Stimulated activated naive B cell treated with anti-CD40 and anti-IgM and Interleukin-4, amounts not matched to agents 10 μg/mL and 1 μg/mL and 100 μg/mL, for 72 hours (primary cell): ENCODE measurements at regions not wholly inside any gene's neighbourhood (a gene's known extent, or its start where the extent isn't known, plus 50 kb on each side); places are given as distances from the start of the nearest gene placed in this dataset.

Source experiments
- ATAC-seq, 2 donors: fragments of 150-1000 bp; cut with Tn5 transposase; replicated peaks; 2 replicates each; pipeline ENCODE4 v1.10.0; 2021; ENCODE audit warnings: moderate library complexity in 1 of 2
- DNase-seq: peaks from one replicate; pipeline ENCODE4 v3.0.0; 2021
- H3K27ac Mint-ChIP-seq: one replicate; pipeline ENCODE4 v1.8.0; 2022; ENCODE audit warnings: mild to moderate bottlenecking, mixed read lengths
- H3K27me3 Mint-ChIP-seq, 2 donors: one replicate each; pipeline ENCODE4 v1.8.0; 2022; ENCODE audit warnings: mixed read lengths in 2 of 2
- H3K36me3 Mint-ChIP-seq, 2 donors: one replicate each; pipeline ENCODE4 v1.8.0; 2022; ENCODE audit warnings: mixed read lengths in 2 of 2, mild to moderate bottlenecking in 1 of 2
- H3K4me1 Mint-ChIP-seq, 2 donors: one replicate each; pipeline ENCODE4 v1.8.0; 2022; ENCODE audit warnings: mixed read lengths in 2 of 2, mild to moderate bottlenecking in 1 of 2
- H3K4me3 Mint-ChIP-seq, 2 donors: one replicate each; pipeline ENCODE4 v1.8.0; 2022; ENCODE audit warnings: mild to moderate bottlenecking in 2 of 2, mixed read lengths in 2 of 2, moderate library complexity in 1 of 2
- H3K9me3 Mint-ChIP-seq, 2 donors: one replicate each; pipeline ENCODE4 v1.8.0; 2022; ENCODE audit warnings: mixed read lengths in 2 of 2, mild to moderate bottlenecking in 1 of 2

- Mint-ChIP-seq H3K27ac (no peak overlapping the region), H3K4me1 (no peaks in the 10 kb centered on the region), H3K9me3 (peaks cover 12 to 13% of the 10 kb centered on the region in 2 donors), H3K36me3 (no peaks in the 10 kb centered on the region), H3K4me3 (no peak overlapping the region), H3K27me3 (peaks cover 1 to 10% of the 10 kb centered on the region in 2 donors)
- ATAC-seq (no peak), DNase-seq (no peak)
These were observed 159.4 kb downstream of the COPS8 start for GRCh38 chr2:237244976-237245646.

GRCh38 chr2:237250599-237250998, 163.4 kb downstream of the COL6A3 start:
- Mint-ChIP-seq H3K4me1 (no peaks in the 10 kb centered on the region), H3K27me3 (peaks cover 6 to 11% of the 10 kb centered on the region in 2 donors), H3K4me3 (no peak overlapping the region), H3K27ac (no peak overlapping the region), H3K36me3 (no peaks in the 10 kb centered on the region), H3K9me3 (peaks cover 0 to 4% of the 10 kb centered on the region in 2 donors)
- ATAC-seq (no peak), DNase-seq (no peak)

DNA sequence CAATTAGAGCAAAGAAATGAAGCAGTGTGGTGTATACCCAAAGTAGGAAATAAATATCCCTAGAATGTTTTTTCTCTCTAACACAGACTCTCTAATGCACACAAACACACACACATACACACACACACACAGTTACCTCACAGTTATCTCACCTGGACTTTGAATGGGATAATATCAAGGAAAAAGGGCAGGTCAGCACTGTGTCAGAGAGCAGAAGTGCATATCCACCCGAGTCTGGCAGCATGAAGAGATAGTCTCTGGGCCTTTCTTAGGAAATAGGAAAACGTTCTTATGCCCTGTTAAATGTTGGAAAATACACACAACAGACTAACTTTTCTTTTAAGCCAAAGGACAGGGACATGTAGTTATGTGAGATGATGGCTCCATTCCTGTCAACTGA, 162.0 kb downstream of the COL6A3 start:
- H3K27me3 Mint-ChIP-seq = peaks cover 10 to 16% of the 10 kb centered on the region in 2 donors
- H3K27ac Mint-ChIP-seq = no peak overlapping the region
- H3K4me1 Mint-ChIP-seq = no peaks in the 10 kb centered on the region
- peaks cover 0 to 4% of the 10 kb centered on the region in 2 donors for H3K9me3 Mint-ChIP-seq
- no peak for DNase-seq
- H3K4me3 Mint-ChIP-seq = no peak overlapping the region
- no peaks in the 10 kb centered on the region for H3K36me3 Mint-ChIP-seq
- no peak for ATAC-seq

GRCh38 chr2:237253046-237253702, 160.8 kb downstream of the COL6A3 start:
- no peaks in the 10 kb centered on the region for H3K4me1 Mint-ChIP-seq
- no peak overlapping the region for H3K4me3 Mint-ChIP-seq
- H3K27ac Mint-ChIP-seq = no peak overlapping the region
- H3K27me3 Mint-ChIP-seq = peaks cover 12 to 24% of the 10 kb centered on the region in 2 donors
- H3K36me3 Mint-ChIP-seq = no peaks in the 10 kb centered on the region
- DNase-seq (no peak), ATAC-seq (no peak)
- peaks cover 0 to 4% of the 10 kb centered on the region in 2 donors for H3K9me3 Mint-ChIP-seq

- DNase-seq = no peak
- no peak overlapping the region for H3K4me3 Mint-ChIP-seq
- H3K27me3 Mint-ChIP-seq = peaks cover 7 to 25% of the 10 kb centered on the region in 2 donors
- H3K9me3 Mint-ChIP-seq = peaks cover 0 to under 1% of the 10 kb centered on the region in 2 donors
- H3K27ac Mint-ChIP-seq = no peak overlapping the region
- no peaks in the 10 kb centered on the region for H3K4me1 Mint-ChIP-seq
- no peaks in the 10 kb centered on the region for H3K36me3 Mint-ChIP-seq
- no peak for ATAC-seq
These were observed 159.5 kb downstream of the COL6A3 start for GRCh38 chr2:237254369-237254861.

- Mint-ChIP-seq H3K9me3 (no peaks in the 10 kb centered on the region), H3K27me3 (peaks cover 7 to 24% of the 10 kb centered on the region in 2 donors), H3K27ac (no peak overlapping the region), H3K4me1 (no peaks in the 10 kb centered on the region), H3K4me3 (no peak overlapping the region), H3K36me3 (no peaks in the 10 kb centered on the region)
- ATAC-seq = no peak
- no peak for DNase-seq
These were observed 158.9 kb downstream of the COL6A3 start for GRCh38 chr2:237254911-237255578.

GRCh38 chr2:237256887-237257286, 157.1 kb downstream of the COL6A3 start:
- Mint-ChIP-seq H3K36me3 (no peaks in the 10 kb centered on the region), H3K9me3 (peaks cover 2 to 6% of the 10 kb centered on the region in 2 donors), H3K27me3 (peaks cover 3 to 19% of the 10 kb centered on the region in 2 donors), H3K4me1 (no peaks in the 10 kb centered on the region), H3K4me3 (no peak overlapping the region), H3K27ac (no peak overlapping the region)
- ATAC-seq = no peak
- DNase-seq = no peak

DNA sequence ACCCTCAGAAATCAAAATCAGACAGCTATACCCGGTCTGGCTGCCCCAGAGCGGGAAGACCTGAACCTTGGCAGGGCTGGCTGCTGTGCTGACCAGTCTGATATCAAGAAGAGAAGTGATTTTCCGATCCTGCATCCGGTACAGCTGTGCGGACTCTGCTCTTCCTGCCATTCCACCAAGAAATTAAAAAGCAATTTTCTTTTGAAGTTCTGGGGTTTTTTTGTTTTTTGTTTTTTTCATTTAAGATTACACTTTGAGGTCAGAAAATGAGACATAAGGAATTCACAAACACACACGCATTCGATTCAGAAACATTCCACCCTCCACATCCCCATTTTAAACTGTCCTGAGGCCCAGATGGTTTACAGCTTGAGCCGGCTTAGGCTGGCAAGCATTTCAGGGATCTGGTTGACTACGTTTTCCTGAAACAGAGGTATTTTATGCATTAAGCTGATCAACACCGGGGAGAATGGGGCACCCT, 156.5 kb downstream of the COL6A3 start:
- DNase-seq (no peak), ATAC-seq (no peak)
- no peak overlapping the region for H3K4me3 Mint-ChIP-seq
- peaks cover 3 to 19% of the 10 kb centered on the region in 2 donors for H3K27me3 Mint-ChIP-seq
- no peaks in the 10 kb centered on the region for H3K4me1 Mint-ChIP-seq
- peaks cover 4 to 6% of the 10 kb centered on the region in 2 donors for H3K9me3 Mint-ChIP-seq
- H3K27ac Mint-ChIP-seq = no peak overlapping the region
- no peaks in the 10 kb centered on the region for H3K36me3 Mint-ChIP-seq

DNA sequence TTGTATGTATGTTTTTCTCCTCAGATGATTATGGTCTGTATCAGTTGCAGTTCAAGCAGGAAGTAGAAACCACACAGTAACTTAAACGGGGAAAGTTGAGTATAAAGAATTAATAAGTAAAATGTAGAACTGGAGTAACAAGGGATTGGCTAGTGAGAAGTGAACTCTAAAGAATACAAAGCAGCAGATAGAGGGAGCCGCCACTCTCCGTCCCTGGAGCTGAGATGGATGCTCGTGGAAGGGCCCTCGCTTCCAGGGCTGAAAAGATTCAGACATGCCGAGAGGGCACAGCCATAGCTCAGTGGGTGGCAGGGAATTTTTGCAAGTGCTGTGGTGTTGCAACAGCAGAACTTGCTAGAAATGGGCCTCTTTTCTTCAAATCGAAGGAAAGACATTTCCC, 155.8 kb downstream of the COL6A3 start:
- Mint-ChIP-seq H3K4me1 (no peaks in the 10 kb centered on the region), H3K9me3 (peaks cover 4 to 6% of the 10 kb centered on the region in 2 donors), H3K4me3 (no peak overlapping the region), H3K36me3 (no peaks in the 10 kb centered on the region), H3K27me3 (peaks cover 3 to 19% of the 10 kb centered on the region in 2 donors), H3K27ac (no peak overlapping the region)
- DNase-seq (no peak), ATAC-seq (no peak)

DNA sequence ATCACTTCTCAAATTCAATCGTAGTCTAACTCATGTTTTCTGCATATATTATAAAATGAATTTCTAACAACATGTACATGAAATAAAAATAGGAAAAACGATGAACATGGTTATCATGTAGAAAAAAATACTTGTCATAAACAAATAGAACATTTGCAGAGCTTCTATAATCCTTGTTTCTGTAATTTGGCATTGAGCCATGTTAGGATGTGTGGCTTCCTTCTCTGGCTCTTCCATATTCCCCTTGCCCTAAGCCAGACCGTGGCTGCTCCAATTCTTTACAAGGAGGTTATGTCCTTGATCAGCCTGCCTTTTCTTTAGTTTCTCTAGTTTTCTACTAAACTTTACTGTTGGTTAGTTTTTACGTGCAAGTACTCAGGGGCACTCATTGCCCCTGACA, 155.3 kb downstream of the COL6A3 start:
- Mint-ChIP-seq H3K36me3 (no peaks in the 10 kb centered on the region), H3K4me1 (no peaks in the 10 kb centered on the region), H3K9me3 (peaks cover 4 to 6% of the 10 kb centered on the region in 2 donors), H3K4me3 (no peak overlapping the region), H3K27me3 (peaks cover 3 to 19% of the 10 kb centered on the region in 2 donors), H3K27ac (no peak overlapping the region)
- DNase-seq = no peak
- no peak for ATAC-seq

- Mint-ChIP-seq H3K4me3 (no peak overlapping the region), H3K4me1 (no peaks in the 10 kb centered on the region), H3K27ac (no peak overlapping the region), H3K36me3 (no peaks in the 10 kb centered on the region), H3K9me3 (peaks cover 4 to 6% of the 10 kb centered on the region in 2 donors), H3K27me3 (peaks cover 3 to 19% of the 10 kb centered on the region in 2 donors)
- DNase-seq (no peak), ATAC-seq (no peak)
These were observed 154.8 kb downstream of the COL6A3 start for GRCh38 chr2:237259201-237259600.

GRCh38 chr2:237260039-237260620, 153.8 kb downstream of the COL6A3 start:
- Mint-ChIP-seq H3K36me3 (no peaks in the 10 kb centered on the region), H3K27me3 (peaks cover 3 to 19% of the 10 kb centered on the region in 2 donors), H3K9me3 (peaks cover 4 to 6% of the 10 kb centered on the region in 2 donors), H3K4me1 (no peaks in the 10 kb centered on the region), H3K27ac (no peak overlapping the region), H3K4me3 (no peak overlapping the region)
- DNase-seq (no peak), ATAC-seq (no peak)

DNA sequence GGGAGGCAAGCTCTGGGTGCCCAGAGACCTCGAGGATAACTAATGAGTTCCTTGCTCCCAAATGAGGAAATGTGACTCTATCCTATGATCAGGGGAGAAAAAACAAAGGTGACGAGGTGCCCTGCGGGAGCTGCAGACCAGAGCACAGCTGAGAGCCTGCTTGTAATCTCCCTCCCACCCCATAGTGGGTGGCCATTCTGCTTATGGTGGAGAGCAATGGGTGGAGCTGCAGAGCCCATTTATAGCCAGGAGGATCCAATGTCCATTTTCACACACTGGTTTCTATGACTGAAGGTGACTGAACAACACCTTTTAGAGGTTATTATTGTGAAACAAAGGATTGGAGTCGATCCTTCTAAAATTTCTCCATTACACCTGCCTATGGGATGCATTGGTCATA, 153.3 kb downstream of the COL6A3 start:
- Mint-ChIP-seq H3K4me1 (no peaks in the 10 kb centered on the region), H3K27ac (no peak overlapping the region), H3K9me3 (peaks cover 4 to 6% of the 10 kb centered on the region in 2 donors), H3K36me3 (no peaks in the 10 kb centered on the region), H3K4me3 (no peak overlapping the region), H3K27me3 (peaks cover 3 to 18% of the 10 kb centered on the region in 2 donors)
- ATAC-seq (no peak), DNase-seq (no peak)

- no peaks in the 10 kb centered on the region for H3K4me1 Mint-ChIP-seq
- DNase-seq = no peak
- H3K27ac Mint-ChIP-seq = no peak overlapping the region
- no peaks in the 10 kb centered on the region for H3K36me3 Mint-ChIP-seq
- H3K27me3 Mint-ChIP-seq = peaks cover 3 to 11% of the 10 kb centered on the region in 2 donors
- peaks cover 4 to 6% of the 10 kb centered on the region in 2 donors for H3K9me3 Mint-ChIP-seq
- ATAC-seq = no peak
- H3K4me3 Mint-ChIP-seq = no peak overlapping the region
These were observed 152.6 kb downstream of the COL6A3 start for GRCh38 chr2:237261327-237261726.
